OCI-LY7 (cell line): ENCODE measurements at regions not wholly inside any gene's neighbourhood (a gene's known extent, or its start where the extent isn't known, plus 50 kb on each side); places are given as distances from the start of the nearest gene placed in this dataset.

Source experiments
- BruUV-seq: library from RNA; stranded (reverse); fragments of 400-500 nt; replicated peaks from 2 replicates; lab custom pipeline; 2021; lab: Mats Ljungman, UMichigan
- CTCF ChIA-PET: fragments of 300-600 bp; sonication (Branson Sonifier 250); formaldehyde crosslinking; loops from one replicate; lab custom pipeline; 2022; ENCODE audit warnings: antibody characterized with exemption; ENCODE audit not compliant: unreplicated experiment; lab: Charles Lee
- POLR2A ChIA-PET: fragments of 300-600 bp; sonication (Branson Sonifier 250); formaldehyde crosslinking; loops from one replicate; lab custom pipeline; 2022; ENCODE audit warnings: antibody characterized with exemption; lab: Charles Lee
- DNase-seq: peaks from one replicate; pipeline ENCODE4 v3.0.0-alpha.2; 2015; ENCODE audit warnings: low spot score
- H2AFZ ChIP-seq: fragments of 200-600 bp; sonication (generic), shearing (Covaris generic); 2 replicates; pipeline ENCODE4 v1.6.1; 2014; ENCODE audit warnings: mild to moderate bottlenecking, antibody characterized with exemption, low read length, moderate library complexity
- H3K27ac ChIP-seq: fragments of 200-600 bp; sonication (generic); 2 replicates; pipeline ENCODE4 v1.5.1; 2014; ENCODE audit warnings: mixed run types, low read depth, mild to moderate bottlenecking, moderate library complexity, low read length, inconsistent platforms; ENCODE audit not compliant: poor library complexity, severe bottlenecking
- H3K36me3 ChIP-seq: fragments of 200-600 bp; sonication (generic); 2 replicates; pipeline ENCODE4 v1.6.1; 2014; ENCODE audit warnings: mild to moderate bottlenecking, antibody characterized with exemption, low read length, moderate library complexity, mixed read lengths; ENCODE audit not compliant: insufficient read depth
- H3K4me1 ChIP-seq: fragments of 200-600 bp; sonication (generic); 2 replicates; pipeline ENCODE4 v1.5.1; 2014; ENCODE audit warnings: mild to moderate bottlenecking, low read length; ENCODE audit not compliant: insufficient read depth, poor library complexity, severe bottlenecking
- H3K4me2 ChIP-seq: fragments of 200-600 bp; sonication (generic); 2 replicates; pipeline ENCODE4 v1.6.1; 2014; ENCODE audit warnings: mild to moderate bottlenecking, low read length
- H3K4me3 ChIP-seq: fragments of 200-600 bp; sonication (generic); 2 replicates; pipeline ENCODE4 v1.5.1; 2014; ENCODE audit warnings: mild to moderate bottlenecking, low read depth, low read length; ENCODE audit not compliant: poor library complexity, severe bottlenecking
- H3K79me2 ChIP-seq: fragments of 200-600 bp; sonication (generic); 2 replicates; pipeline ENCODE4 v1.6.1; 2016; ENCODE audit warnings: low read depth, mild to moderate bottlenecking, low read length, moderate library complexity, mixed read lengths; ENCODE audit not compliant: insufficient read depth
- H3K9me2 ChIP-seq: fragments of 200-600 bp; sonication (generic); 2 replicates; pipeline ENCODE4 v1.6.1; 2016; ENCODE audit warnings: mild to moderate bottlenecking, low read length, mixed read lengths; ENCODE audit not compliant: insufficient read depth
- H3K9me3 ChIP-seq: fragments of 200-600 bp; sonication (generic); 2 replicates; pipeline ENCODE4 v1.6.1; 2014; ENCODE audit warnings: mild to moderate bottlenecking, mixed run types, low read length, mixed read lengths
- H4K20me1 ChIP-seq: fragments of 200-600 bp; sonication (generic); 2 replicates; pipeline ENCODE4 v1.6.1; 2014; ENCODE audit warnings: mild to moderate bottlenecking, antibody characterized with exemption, low read length, moderate library complexity, mixed read lengths; ENCODE audit not compliant: insufficient read depth
- CTCF ChIP-seq: fragments of 200-600 bp; sonication (generic); conservative IDR thresholded peaks from 2 replicates; pipeline ENCODE4 v1.5.1; 2014; ENCODE audit warnings: mild to moderate bottlenecking, antibody characterized with exemption, low read length, moderate library complexity, mixed read lengths
- EZH2phosphoT487 ChIP-seq: fragments of 200-600 bp; sonication (generic); IDR thresholded peaks from 2 replicates; pipeline ENCODE4 v1.6.1; 2018; ENCODE audit warnings: low read depth, borderline replicate concordance, mild to moderate bottlenecking, mixed run types, antibody characterized with exemption, low read length, moderate library complexity, mixed read lengths
- intact Hi-C: fragments of 100-400 bp; cut with micrococcal nuclease; formaldehyde crosslinking; loops from one replicate; pipeline ENCODE4 v1.10.0; 2022; ENCODE audit not compliant: unreplicated experiment

DNA sequence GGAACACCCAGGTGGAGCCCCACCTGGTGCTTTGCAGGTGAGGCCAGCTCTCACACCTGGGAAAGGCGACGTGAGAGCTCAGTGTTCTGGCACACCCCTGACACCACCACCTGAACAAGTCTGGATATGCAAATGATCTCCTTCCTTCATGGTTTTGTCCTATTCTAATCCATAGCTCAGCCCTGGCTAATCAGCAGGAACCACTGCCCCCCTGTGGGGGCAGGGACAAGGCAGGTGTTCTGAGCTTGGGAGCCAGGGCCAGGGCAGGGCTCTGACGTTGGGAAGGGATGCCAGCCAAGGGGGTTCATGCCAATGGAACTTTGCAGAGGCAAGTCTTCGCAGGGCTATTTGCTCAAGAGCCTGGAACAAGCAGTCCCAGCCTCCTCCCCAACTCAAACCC lies 144.2 kb downstream of the TRIM29 start:
- Histone ChIP-seq H4K20me1 (no peaks in the 10 kb centered on the region), H3K4me2 (no peak overlapping the region), H3K4me1 (no peaks in the 10 kb centered on the region), H3K9me3 (no peaks in the 10 kb centered on the region), H3K9me2 (no peaks in the 10 kb centered on the region), H2AFZ (no peak overlapping the region), H3K4me3 (no peak overlapping the region), H3K27ac (no peak overlapping the region), H3K36me3 (no peaks in the 10 kb centered on the region), H3K79me2 (no peaks in the 10 kb centered on the region)
- BruUV-seq: no TSS peak
- POLR2A ChIA-PET: interaction anchor here (0.6 to 0.8 kb wide), 2 partner anchors 54 to 508 kb away, joined by 3 to 4 read pairs; no protein-coding TSS in a partner anchor
- CTCF ChIA-PET: no interaction called here
- TF ChIP-seq EZH2phosphoT487 (no peak), CTCF (no peak)
- no peak for DNase-seq
- intact Hi-C loops: no loop called here

DNA sequence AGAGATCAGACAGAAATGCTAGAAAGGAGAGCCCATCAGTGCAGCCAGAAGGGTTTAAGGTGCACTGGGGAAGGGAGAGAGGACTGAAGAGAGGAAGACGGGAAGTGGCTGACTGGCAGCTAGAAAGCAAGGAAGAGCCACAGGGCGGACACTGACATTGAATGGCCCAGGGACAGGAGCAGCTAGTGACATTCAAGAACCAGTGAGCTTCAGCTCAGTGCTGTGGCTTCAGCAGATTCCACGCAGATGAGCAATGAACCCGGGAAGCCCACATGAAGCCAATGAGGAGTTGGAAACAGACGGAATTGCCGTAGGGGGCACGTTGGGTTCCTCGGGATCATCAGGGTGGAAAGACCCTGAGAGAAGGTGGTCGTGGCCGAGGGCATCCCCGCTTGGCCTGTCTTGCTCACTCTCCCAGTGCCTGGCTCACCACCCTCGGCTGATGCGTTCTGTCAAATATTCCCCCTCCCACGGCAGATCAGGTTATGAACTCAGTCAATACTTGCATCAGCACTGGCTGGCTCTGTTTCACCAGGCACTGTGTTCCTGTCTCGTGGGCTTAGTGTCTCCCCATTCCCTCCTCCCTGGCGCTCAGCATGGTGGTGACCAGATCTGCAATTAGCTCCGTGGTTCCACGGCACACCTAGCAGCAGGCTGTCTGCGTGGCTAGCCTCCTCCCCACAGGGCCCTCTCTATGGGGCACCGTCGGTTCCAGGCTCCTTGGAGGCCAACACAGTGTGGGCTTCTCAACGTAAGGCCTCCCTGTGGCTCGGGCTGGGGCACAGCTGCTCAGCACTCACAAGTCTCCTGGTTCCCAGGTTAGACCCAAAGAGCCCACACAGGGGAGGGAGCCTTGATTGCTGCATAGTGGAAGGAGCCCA lies 145.5 kb downstream of the TRIM29 start:
- DNase-seq: no peak
- Histone ChIP-seq H3K4me1 (no peaks in the 10 kb centered on the region), H2AFZ (no peak overlapping the region), H3K27ac (no peak overlapping the region), H3K4me3 (no peak overlapping the region), H3K4me2 (no peak overlapping the region), H3K36me3 (no peaks in the 10 kb centered on the region), H3K79me2 (no peaks in the 10 kb centered on the region), H4K20me1 (no peaks in the 10 kb centered on the region), H3K9me3 (no peaks in the 10 kb centered on the region), H3K9me2 (no peaks in the 10 kb centered on the region)
- intact Hi-C loops: no loop called here
- BruUV-seq: no TSS peak
- TF ChIP-seq CTCF (no peak), EZH2phosphoT487 (no peak)
- ChIA-PET POLR2A (no interaction called here), CTCF (no interaction called here)

GRCh38 chr11:119991669-119992068 lies 146.2 kb downstream of the TRIM29 start:
- Histone ChIP-seq H3K36me3 (no peaks in the 10 kb centered on the region), H2AFZ (no peak overlapping the region), H3K4me3 (no peak overlapping the region), H3K9me3 (no peaks in the 10 kb centered on the region), H3K79me2 (no peaks in the 10 kb centered on the region), H4K20me1 (no peaks in the 10 kb centered on the region), H3K4me1 (no peaks in the 10 kb centered on the region), H3K9me2 (no peaks in the 10 kb centered on the region), H3K27ac (no peak overlapping the region), H3K4me2 (no peak overlapping the region)
- intact Hi-C loops: no loop called here
- CTCF ChIA-PET: no interaction called here
- TF ChIP-seq CTCF (no peak), EZH2phosphoT487 (no peak)
- POLR2A ChIA-PET: no interaction called here
- BruUV-seq: no TSS peak
- no peak for DNase-seq
